ENCODE measurements at regions not wholly inside any gene's neighbourhood (a gene's known extent, or its start where the extent isn't known, plus 50 kb on each side); places are given as distances from the start of the nearest gene placed in this dataset.
A peak's percentile ranks its signal among the peaks of the same experiment; 100 is the strongest.

GRCh38 chr1:101652484-101652883 is 344.2 kb downstream of the OLFM3 start:
- no peaks in the 10 kb centered on the region for H3K27me3 ChIP-seq
- TF ChIP-seq CTCF (IDR thresholded peaks at IDR 0.05) (no peak), POLR2A (IDR thresholded peaks at IDR 0.05) (no peak)
- intact Hi-C loops (cut with DNase I; ENCODE audit: low total_unique reads), result no loop called here
- H3K4me1 ChIP-seq, result no peaks in the 10 kb centered on the region
- no peaks in the 10 kb centered on the region for H3K36me3 ChIP-seq (ENCODE audit: low read depth, missing control alignments)
- no peak overlapping the region for H3K27ac ChIP-seq
- 80 to 84% methylated on average over 3 of the region's 3 CpGs for WGBS, 2 donors
- H3K9me3 ChIP-seq, result no peaks in the 10 kb centered on the region
- no peak for DNase-seq
- no peak overlapping the region for H3K4me3 ChIP-seq

- 26 to 43% methylated on average over 3 of the region's 3 CpGs for WGBS, 2 donors
- H3K27me3 ChIP-seq, result no peaks in the 10 kb centered on the region
- DNase-seq, result peak; percentile 21
Measured at GRCh38 chr1:101653482-101653946, 343.2 kb downstream of the OLFM3 start.

GRCh38 chr1:101664726-101665125 is 332.0 kb downstream of the OLFM3 start:
- TF ChIP-seq CTCF (IDR thresholded peaks at IDR 0.05), result no peak
- no peak for TF ChIP-seq POLR2A (IDR thresholded peaks at IDR 0.05)
- intact Hi-C loops (cut with DNase I; ENCODE audit: low total_unique reads), result no loop called here
- H3K4me1 ChIP-seq, result no peaks in the 10 kb centered on the region

More at GRCh38 chr1:101653482-101653946, 343.2 kb downstream of the OLFM3 start:
- Histone ChIP-seq H3K4me1 (no peaks in the 10 kb centered on the region), H3K27ac (no peak overlapping the region), H3K9me3 (no peaks in the 10 kb centered on the region), H3K4me3 (no peak overlapping the region), H3K36me3 (ENCODE audit: low read depth, missing control alignments) (no peaks in the 10 kb centered on the region)
- TF ChIP-seq POLR2A (IDR thresholded peaks at IDR 0.05), result no peak
- no peak for TF ChIP-seq CTCF (IDR thresholded peaks at IDR 0.05)
- intact Hi-C loops (cut with DNase I; ENCODE audit: low total_unique reads), result no loop called here

GRCh38 chr1:101667761-101668160 is 329.0 kb downstream of the OLFM3 start:
- intact Hi-C loops (cut with DNase I; ENCODE audit: low total_unique reads), result no loop called here
- Histone ChIP-seq H3K4me3 (no peak overlapping the region), H3K4me1 (no peaks in the 10 kb centered on the region), H3K9me3 (no peaks in the 10 kb centered on the region), H3K27me3 (no peaks in the 10 kb centered on the region), H3K36me3 (ENCODE audit: low read depth, missing control alignments) (no peaks in the 10 kb centered on the region), H3K27ac (no peak overlapping the region)
- no peak for TF ChIP-seq POLR2A (IDR thresholded peaks at IDR 0.05)
- TF ChIP-seq CTCF (IDR thresholded peaks at IDR 0.05), result no peak
- no peak for DNase-seq
- 57 to 59% methylated on average over 2 of the region's 2 CpGs for WGBS, 2 donors

More at GRCh38 chr1:101664726-101665125, 332.0 kb downstream of the OLFM3 start:
- no peak for DNase-seq
- Histone ChIP-seq H3K36me3 (ENCODE audit: low read depth, missing control alignments) (no peaks in the 10 kb centered on the region), H3K27ac (no peak overlapping the region), H3K4me3 (no peak overlapping the region), H3K27me3 (no peaks in the 10 kb centered on the region), H3K9me3 (no peaks in the 10 kb centered on the region)
- 86 to 90% methylated on average over 3 of the region's 3 CpGs for WGBS, 2 donors

- Histone ChIP-seq H3K4me1 (no peaks in the 10 kb centered on the region), H3K9me3 (no peaks in the 10 kb centered on the region), H3K4me3 (no peak overlapping the region), H3K36me3 (ENCODE audit: low read depth, missing control alignments) (no peaks in the 10 kb centered on the region), H3K27me3 (no peaks in the 10 kb centered on the region), H3K27ac (no peak overlapping the region)
- WGBS, 2 donors, result 89 to 90% methylated on average over 2 of the region's 2 CpGs
- no peak for DNase-seq
- TF ChIP-seq POLR2A (IDR thresholded peaks at IDR 0.05) (no peak), CTCF (IDR thresholded peaks at IDR 0.05) (no peak)
- intact Hi-C loops (cut with DNase I; ENCODE audit: low total_unique reads), result no loop called here
Measured at GRCh38 chr1:101683136-101683535, 313.6 kb downstream of the OLFM3 start.
